Cerebellar cortex (tissue), 1 donor: ENCODE measurements at regions not wholly inside any gene's neighbourhood (a gene's known extent, or its start where the extent isn't known, plus 50 kb on each side); places are given as distances from the start of the nearest gene placed in this dataset.
"Not testable (repeated sequence)": the region's sequence is repeated elsewhere in the genome, so short reads cannot be mapped to it uniquely, and the experiment has no call there.

ENCODE experiments used
- DNase-seq: peaks from one replicate; pipeline ENCODE4 v3.0.0-alpha.2; 2015; ENCODE audit warnings: low spot score

GRCh38 chr9:1554081-1555035 lies 460.8 kb upstream of the SMARCA2 start:
- no peak for DNase-seq

DNA sequence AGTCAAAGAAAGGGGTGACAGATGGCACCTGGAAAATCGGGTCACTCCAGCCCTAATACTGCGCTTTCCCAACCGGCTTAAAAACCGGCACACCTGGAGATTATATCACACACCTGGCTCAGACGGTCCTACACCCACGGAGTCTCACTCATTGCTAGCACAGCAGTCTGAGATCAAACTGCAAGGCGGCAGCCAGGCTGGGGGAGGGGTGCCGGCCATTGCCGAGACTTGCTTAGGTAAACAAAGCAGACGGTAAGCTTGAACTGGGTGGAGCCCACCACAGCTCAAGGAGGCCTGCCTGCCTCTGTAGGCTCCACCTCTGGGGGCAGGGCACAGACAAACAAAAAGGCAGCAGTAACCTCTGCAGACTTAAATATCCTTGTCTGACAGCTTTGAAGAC lies 456.5 kb upstream of the SMARCA2 start:
- DNase-seq: not testable (repeated sequence)

DNA sequence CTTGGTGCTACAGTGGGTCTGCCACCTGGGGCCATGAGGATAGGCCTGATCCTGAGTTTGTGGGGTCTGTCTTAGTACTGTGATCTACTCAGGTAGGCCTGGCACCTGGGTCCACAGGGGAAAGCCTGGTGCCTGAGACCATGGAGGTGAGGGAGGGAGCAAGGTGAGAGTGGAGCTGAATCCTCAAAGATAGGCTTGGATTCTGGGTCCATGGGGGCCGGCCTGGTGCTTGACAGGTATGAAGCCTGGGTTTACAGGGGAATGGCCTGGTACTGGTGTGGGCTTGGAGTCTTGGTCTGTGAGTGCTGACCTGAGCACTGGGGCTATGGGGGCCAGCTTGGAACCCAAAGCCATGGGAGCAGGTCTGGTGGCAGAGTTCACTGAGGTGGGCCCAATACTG lies 439.2 kb upstream of the SMARCA2 start:
- no peak for DNase-seq

GRCh38 chr9:1580215-1580614 lies 434.9 kb upstream of the SMARCA2 start:
- DNase-seq: no peak

GRCh38 chr9:1581926-1582325 lies 433.2 kb upstream of the SMARCA2 start:
- DNase-seq: no peak

- no peak for DNase-seq
These were observed 423.8 kb upstream of the SMARCA2 start for GRCh38 chr9:1591310-1591709.

DNA sequence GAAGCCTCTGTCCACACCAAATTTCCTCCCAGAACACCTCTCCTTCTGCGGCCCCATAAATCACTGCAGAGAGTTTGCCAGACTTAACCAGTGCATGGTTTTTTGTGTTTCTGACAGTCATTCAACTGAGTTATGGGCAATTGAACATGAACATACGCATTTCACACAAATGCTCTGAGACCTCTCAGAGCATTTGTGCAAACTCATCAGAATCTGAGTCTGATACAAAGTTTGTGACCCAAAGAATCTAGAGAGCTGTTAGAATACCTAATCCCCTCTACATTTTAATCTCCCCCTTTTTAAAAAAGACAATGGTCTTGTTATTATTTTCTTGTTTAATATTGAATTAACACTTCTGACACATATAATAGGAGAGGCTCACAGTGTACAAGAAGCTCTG lies 416.9 kb upstream of the SMARCA2 start:
- no peak for DNase-seq

DNA sequence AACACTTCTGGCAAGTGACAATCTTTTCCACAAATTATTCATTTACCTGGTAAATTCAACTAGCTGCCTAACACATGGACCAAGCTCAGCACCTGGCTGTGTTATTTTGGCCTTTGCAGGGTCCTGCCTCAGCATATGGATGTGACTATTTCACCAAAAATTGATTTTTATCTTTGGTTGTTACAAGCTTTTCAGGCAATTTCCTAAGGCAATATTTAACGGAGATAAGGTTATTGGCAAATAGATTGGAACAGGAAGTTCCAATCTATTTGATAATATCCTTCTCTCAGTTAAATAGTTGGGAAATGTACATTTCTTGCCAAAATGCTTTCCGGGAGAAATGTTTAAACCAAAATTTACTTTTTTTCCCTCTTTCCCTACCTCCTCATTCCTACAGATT lies 415.2 kb upstream of the SMARCA2 start:
- no peak for DNase-seq

GRCh38 chr9:1604942-1605560 lies 410.1 kb upstream of the SMARCA2 start:
- peak; percentile 28 for DNase-seq

DNA sequence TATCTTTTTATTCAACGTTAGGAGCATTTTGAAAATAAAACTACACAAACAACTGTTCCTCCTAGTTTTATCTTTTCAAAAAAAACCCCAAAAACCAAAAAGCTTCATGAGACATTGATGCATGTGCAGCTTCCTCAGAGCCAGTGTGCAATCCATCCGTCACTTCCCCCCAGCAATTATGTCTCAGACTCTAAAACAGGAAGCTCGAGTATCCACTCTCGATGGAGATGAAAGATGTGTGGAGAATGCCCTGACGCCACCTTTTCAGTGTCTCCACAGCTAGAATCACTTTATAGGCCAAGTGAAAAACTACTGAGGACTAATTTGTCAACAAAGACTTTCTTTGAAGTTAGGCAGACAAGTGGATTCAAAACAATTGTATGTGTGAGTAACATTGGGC lies 408.9 kb upstream of the SMARCA2 start:
- no peak for DNase-seq

DNA sequence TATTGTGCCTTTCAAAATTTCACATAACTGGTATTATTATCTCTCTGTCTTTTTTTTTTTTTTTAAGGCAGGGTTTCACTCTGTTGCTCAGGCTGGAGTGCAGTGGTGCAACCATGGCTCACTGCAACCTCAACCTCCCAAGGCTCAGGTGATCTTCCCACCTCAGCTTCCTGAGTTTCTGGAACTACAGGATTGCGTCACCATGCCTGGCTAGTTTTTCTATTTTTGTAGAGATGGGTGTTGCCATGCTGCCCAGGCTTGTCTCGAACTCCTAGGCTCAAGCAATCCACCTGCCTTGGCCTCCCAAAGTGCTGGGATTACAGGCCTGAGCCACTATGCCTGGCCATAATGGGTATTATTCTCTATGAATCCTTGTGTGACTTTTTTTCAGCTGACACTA lies 402.3 kb upstream of the SMARCA2 start:
- DNase-seq: no peak

DNA sequence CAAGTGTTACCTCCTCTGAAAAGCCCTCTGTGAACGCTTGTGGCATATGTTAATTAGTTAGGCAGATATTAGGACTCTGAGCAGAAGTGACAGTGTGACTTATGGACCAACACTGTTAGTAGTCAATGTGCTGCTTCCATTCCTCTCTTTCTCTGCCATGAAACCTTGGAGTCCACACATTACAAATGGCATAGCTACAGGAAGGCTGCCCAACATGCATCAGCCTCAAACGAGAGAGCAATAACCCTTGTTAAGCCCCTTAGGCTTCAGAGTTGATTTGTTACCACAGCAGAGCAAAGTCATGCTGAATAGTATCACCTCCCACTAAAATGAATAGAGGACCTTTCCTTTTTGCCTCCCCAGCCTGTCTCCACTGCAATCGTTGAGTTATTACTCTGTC lies 397.7 kb upstream of the SMARCA2 start:
- no peak for DNase-seq

DNA sequence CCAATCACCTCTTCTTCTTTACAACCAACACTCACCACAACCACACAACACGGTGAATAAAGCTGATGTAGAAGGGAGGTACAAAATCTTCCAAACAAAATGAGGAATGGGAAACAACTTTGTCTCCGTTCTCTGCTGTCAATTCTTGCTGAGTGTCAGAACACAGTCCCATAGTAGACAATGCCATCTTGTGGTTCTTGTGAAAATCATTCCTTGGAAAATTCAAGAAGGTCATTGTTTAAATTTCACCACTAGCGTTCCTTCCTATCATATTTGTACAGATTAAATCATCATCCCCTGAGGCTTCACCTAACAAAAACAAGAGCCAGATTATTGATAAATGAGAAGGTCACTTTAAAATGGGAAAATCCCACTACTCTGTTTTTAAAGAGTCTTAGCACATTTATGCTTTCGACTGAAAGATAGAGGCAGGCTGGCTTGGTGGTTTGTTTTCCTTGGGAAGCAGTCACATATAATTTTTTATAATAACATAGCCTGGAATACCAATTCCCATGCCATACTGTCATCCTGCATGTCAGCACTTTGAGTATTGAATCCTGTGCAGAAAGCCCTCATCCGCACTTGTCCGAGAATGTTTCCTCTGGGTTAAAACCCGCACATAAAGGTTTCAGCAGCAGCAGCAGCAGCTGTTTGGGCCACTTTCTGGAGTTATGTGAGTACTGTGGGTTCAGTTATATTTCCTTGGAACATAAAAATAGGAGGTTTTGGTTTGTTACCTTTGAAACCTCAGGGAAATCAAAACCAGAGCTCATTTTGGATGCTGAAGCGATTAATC lies 395.0 kb upstream of the SMARCA2 start:
- DNase-seq: peak; percentile 16

GRCh38 chr9:1637401-1637800 lies 377.7 kb upstream of the SMARCA2 start:
- DNase-seq: no peak

- no peak for DNase-seq
These were observed 376.0 kb upstream of the SMARCA2 start for GRCh38 chr9:1639166-1639565.

- DNase-seq: no peak
These were observed 367.4 kb upstream of the SMARCA2 start for GRCh38 chr9:1647776-1648175.

- DNase-seq: no peak
These were observed 361.9 kb upstream of the SMARCA2 start for GRCh38 chr9:1653282-1653681.

GRCh38 chr9:1658661-1659362 lies 356.3 kb upstream of the SMARCA2 start:
- DNase-seq: no peak

- DNase-seq: no peak
These were observed 355.8 kb upstream of the SMARCA2 start for GRCh38 chr9:1659363-1659690.

GRCh38 chr9:1668441-1668840 lies 346.7 kb upstream of the SMARCA2 start:
- no peak for DNase-seq

DNA sequence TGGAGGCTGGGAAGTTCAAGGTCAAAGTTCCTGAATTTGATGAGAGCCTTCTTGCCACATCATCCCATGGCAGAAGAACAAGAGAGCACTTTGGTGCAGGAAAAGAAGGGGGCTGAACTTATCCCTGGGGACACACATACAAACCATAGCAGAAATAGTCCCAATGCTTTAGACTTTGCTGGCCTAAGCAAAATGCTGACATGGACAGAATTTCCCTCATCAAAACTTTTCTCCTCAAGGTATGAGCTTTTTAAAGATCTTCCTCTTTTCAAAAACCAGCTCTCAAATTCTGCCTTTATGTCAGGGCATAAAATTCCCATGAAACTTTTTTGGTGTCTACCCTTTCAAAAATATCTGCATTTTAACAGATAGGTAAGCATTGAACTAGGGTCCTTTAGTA lies 341.8 kb upstream of the SMARCA2 start:
- no peak for DNase-seq

DNA sequence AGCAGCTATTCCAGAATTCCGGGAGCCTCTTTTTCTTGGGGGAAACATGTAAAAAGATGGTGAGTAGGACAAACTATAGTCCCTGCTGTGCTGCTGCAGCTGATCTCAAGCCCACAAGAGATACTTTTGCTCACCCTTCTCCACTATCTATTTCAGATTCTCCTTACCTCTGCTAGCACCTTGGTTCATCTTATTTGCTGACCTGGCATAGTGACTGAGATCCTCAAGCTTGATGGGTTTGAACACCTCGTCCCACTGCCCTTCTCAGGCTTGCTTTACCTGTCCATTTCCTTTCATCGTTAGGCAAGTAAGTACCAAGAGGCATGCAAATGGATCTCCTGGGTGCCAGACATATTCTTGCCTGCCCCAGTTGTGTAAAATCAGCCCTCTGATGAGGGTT lies 338.4 kb upstream of the SMARCA2 start:
- DNase-seq: no peak
